Stomach (tissue), 8 donors: ENCODE measurements at regions not wholly inside any gene's neighbourhood (a gene's known extent, or its start where the extent isn't known, plus 50 kb on each side); places are given as distances from the start of the nearest gene placed in this dataset.

Experiments
- DNase-seq, 2 donors: peaks; one replicate each; pipeline versions ENCODE4 v3.0.0 to v3.0.0-alpha.2; 2013 to 2019
- H3K27ac ChIP-seq, 5 donors: fragments of 200-600 bp in 4 of 5; sonication (generic) in 4 of 5; one replicate each; pipeline ENCODE4 v1.5.1; 2013 to 2019; ENCODE audit warnings: mild to moderate bottlenecking in 1 of 5, moderate library complexity in 1 of 5
- H3K27me3 ChIP-seq, 3 donors: fragments of 200-600 bp; sonication (generic); one replicate each; pipeline ENCODE4 v1.5.1; 2017 to 2019; ENCODE audit warnings: mixed run types in 1 of 3
- H3K36me3 ChIP-seq, 4 donors: fragments of 200-600 bp; sonication (generic); 1 replicate in 3 of 4; 2 replicates in 1 of 4; pipeline ENCODE4 v1.5.1; 2016 to 2019
- H3K4me1 ChIP-seq, 4 donors: fragments of 200-600 bp; sonication (generic); one replicate each; pipeline ENCODE4 v1.5.1; 2016 to 2019
- H3K4me3 ChIP-seq, 4 donors: fragments of 200-600 bp; sonication (generic) in 3 of 4; one replicate each; pipeline ENCODE4 v1.5.1; 2016 to 2019; ENCODE audit warnings: mild to moderate bottlenecking in 1 of 4
- H3K9me3 ChIP-seq, 4 donors: fragments of 200-600 bp; sonication (generic); one replicate each; pipeline ENCODE4 v1.5.1; 2016 to 2019
- CTCF ChIP-seq, 7 experiments: fragments of 450-650 bp in 4 of 7; fragments of 200-600 bp in 3 of 7; sonication (generic) in 3 of 7; IDR thresholded peaks; one replicate each; pipeline ENCODE4 v1.5.1; 2016 to 2019; ENCODE audit warnings: antibody characterized with exemption in 7 of 7, control low read depth in 2 of 7, mild to moderate bottlenecking in 1 of 7
- EP300 ChIP-seq: sonication (generic); formaldehyde crosslinking; IDR thresholded peaks from one replicate; pipeline ENCODE4 v1.6.1; 2017; ENCODE audit warnings: antibody characterized with exemption
- POLR2A ChIP-seq, 4 donors: fragments of 450-650 bp; IDR thresholded peaks; one replicate each; pipeline ENCODE4 v1.6.1; 2016; ENCODE audit warnings: antibody characterized with exemption in 4 of 4, control low read depth in 2 of 4, mild to moderate bottlenecking in 1 of 4, moderate library complexity in 1 of 4
- POLR2AphosphoS5 ChIP-seq, 3 donors: sonication (generic); formaldehyde crosslinking; IDR thresholded peaks; one replicate each; pipeline ENCODE4 v1.6.1; 2016; ENCODE audit warnings: antibody characterized with exemption in 3 of 3
- WGBS, 5 donors: extraction: QIAGEN DNeasy Blood & Tissue Kit in 3 of 5; methylation state at CpG; one replicate each; pipeline versions ENCODE4 v1.1.5 to v1.1.7; 2013 to 2018; 5-methylcytosine and 5-hydroxymethylcytosine counted together
- intact Hi-C: fragments of 100-400 bp; cut with DNase I; formaldehyde crosslinking; loops from one replicate; pipeline ENCODE4 v1.15.1; 2023; ENCODE audit warnings: low total_unique reads
- donor health status: healthy with polysubstance abuse.
- donor health status: Bipolar disorder and iron deficiency.
- donor health status: healthy.

GRCh38 chr6:66328200-66328599 is 621.2 kb upstream of the EYS start:
- Histone ChIP-seq H3K4me3 (no peak overlapping the region), H3K9me3 (no peaks in the 10 kb centered on the region), H3K4me1 (no peaks in the 10 kb centered on the region), H3K27ac (no peak overlapping the region), H3K27me3 (no peaks in the 10 kb centered on the region), H3K36me3 (no peaks in the 10 kb centered on the region)
- 63 to 85% (median 80%) methylated on average over 3 of the region's 3 CpGs for WGBS, 5 donors
- no peak for TF ChIP-seq POLR2AphosphoS5 (IDR thresholded peaks at IDR 0.05)
- no peak for TF ChIP-seq POLR2A (IDR thresholded peaks at IDR 0.05)
- no peak for TF ChIP-seq CTCF (IDR thresholded peaks at IDR 0.05)
- no peak for TF ChIP-seq EP300
- DNase-seq = no peak
- intact Hi-C loops = no loop called here

DNA sequence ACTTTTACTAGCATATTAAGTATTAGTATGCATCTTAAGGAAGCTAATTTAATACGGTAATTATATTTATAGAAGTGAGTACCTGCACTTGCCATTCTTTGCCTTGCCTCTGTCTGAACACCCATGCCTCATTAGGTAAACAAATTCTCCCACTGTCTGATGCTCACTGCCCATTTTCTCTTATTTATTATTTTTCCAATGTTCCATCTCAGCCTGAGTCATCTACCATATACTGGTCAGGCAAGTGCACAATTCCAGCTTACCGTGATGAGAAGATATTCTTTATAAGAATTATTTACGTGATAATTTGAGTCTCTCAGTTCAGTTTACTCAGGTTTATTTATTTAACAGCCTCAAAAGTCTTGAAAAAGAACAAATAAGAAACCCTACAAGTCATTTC is 619.2 kb upstream of the EYS start:
- no peak for DNase-seq
- Histone ChIP-seq H3K27me3 (no peaks in the 10 kb centered on the region), H3K4me3 (no peak overlapping the region), H3K9me3 (no peaks in the 10 kb centered on the region), H3K4me1 (no peaks in the 10 kb centered on the region), H3K36me3 (no peaks in the 10 kb centered on the region), H3K27ac (no peak overlapping the region)
- intact Hi-C loops = no loop called here
- TF ChIP-seq POLR2A (IDR thresholded peaks at IDR 0.05) = no peak
- no peak for TF ChIP-seq EP300
- no peak for TF ChIP-seq CTCF (IDR thresholded peaks at IDR 0.05)
- TF ChIP-seq POLR2AphosphoS5 (IDR thresholded peaks at IDR 0.05) = no peak
- 37 to 54% (median 44%) methylated on average over 3 of the region's 3 CpGs for WGBS, 5 donors

DNA sequence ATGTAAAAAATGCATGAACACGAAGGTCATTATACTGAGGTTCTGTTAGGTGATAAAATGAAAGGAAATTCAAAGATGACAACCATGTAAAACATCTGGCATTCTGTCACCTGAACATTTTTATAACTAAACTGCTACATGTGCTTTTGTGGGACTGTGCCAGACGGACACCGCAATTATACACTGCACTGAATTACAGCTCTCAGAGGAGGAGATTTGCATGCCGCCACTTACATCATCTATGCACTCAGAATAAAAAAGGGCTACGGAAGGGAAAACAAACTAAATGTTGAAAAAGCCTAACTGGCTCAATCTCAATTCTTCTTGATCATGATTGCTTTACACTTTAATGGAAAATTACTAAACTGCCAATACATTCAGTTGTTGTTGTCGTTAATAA is 614.0 kb upstream of the EYS start:
- Histone ChIP-seq H3K9me3 (no peaks in the 10 kb centered on the region), H3K27ac (no peak overlapping the region), H3K4me3 (no peak overlapping the region), H3K36me3 (no peaks in the 10 kb centered on the region), H3K27me3 (no peaks in the 10 kb centered on the region), H3K4me1 (no peaks in the 10 kb centered on the region)
- no peak for DNase-seq
- TF ChIP-seq EP300 (no peak), CTCF (IDR thresholded peaks at IDR 0.05) (no peak), POLR2AphosphoS5 (IDR thresholded peaks at IDR 0.05) (no peak), POLR2A (IDR thresholded peaks at IDR 0.05) (no peak)
- intact Hi-C loops = no loop called here
- 81 to 91% (median 86%) methylated on average over 6 of the region's 6 CpGs for WGBS, 5 donors

DNA sequence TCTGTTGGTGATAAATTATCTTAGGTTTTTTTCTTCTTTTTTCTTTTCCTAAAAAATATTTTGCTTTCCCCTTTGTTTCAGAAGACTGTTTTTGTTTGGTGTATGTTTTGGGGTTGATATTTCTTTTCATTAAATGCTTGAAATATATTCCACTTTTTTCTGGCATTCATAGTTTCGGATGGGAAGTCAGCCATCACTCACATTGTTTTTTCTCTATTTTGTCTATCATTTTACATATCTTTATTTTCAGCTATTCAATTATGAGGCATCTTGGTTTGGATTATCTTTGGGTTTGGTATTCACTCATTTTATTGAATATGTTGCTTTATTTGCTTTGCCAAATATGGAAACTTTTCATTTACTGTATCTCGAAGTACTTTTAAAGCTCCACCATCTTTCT is 600.5 kb upstream of the EYS start:
- H3K27me3 ChIP-seq = no peaks in the 10 kb centered on the region
- no peak overlapping the region for H3K4me3 ChIP-seq
- no peak for DNase-seq
- intact Hi-C loops = no loop called here
- 92 to 98% (median 94%) methylated on average over 2 of the region's 2 CpGs for WGBS, 5 donors
- no peaks in the 10 kb centered on the region for H3K4me1 ChIP-seq
- peaks cover 0 to 31% (median 18%) of the 10 kb centered on the region in 4 donors for H3K9me3 ChIP-seq
- H3K36me3 ChIP-seq = no peaks in the 10 kb centered on the region
- H3K27ac ChIP-seq = no peak overlapping the region
- TF ChIP-seq CTCF (IDR thresholded peaks at IDR 0.05) (no peak), POLR2A (IDR thresholded peaks at IDR 0.05) (no peak), EP300 (no peak), POLR2AphosphoS5 (IDR thresholded peaks at IDR 0.05) (no peak)

GRCh38 chr6:66291905-66292304 is 584.9 kb upstream of the EYS start:
- WGBS, 5 donors = 67 to 86% (median 82%) methylated on average over 4 of the region's 4 CpGs
- Histone ChIP-seq H3K9me3 (no peaks in the 10 kb centered on the region), H3K4me3 (no peak overlapping the region), H3K27ac (no peak overlapping the region), H3K36me3 (no peaks in the 10 kb centered on the region), H3K27me3 (no peaks in the 10 kb centered on the region), H3K4me1 (no peaks in the 10 kb centered on the region)
- no peak for DNase-seq
- intact Hi-C loops = no loop called here
- TF ChIP-seq POLR2AphosphoS5 (IDR thresholded peaks at IDR 0.05) (no peak), POLR2A (IDR thresholded peaks at IDR 0.05) (no peak), CTCF (IDR thresholded peaks at IDR 0.05) (no peak), EP300 (no peak)
